Thymus (tissue), 11 donors: ENCODE measurements at regions not wholly inside any gene's neighbourhood (a gene's known extent, or its start where the extent isn't known, plus 50 kb on each side); places are given as distances from the start of the nearest gene placed in this dataset.

Source experiments
- DNase-seq, 9 donors: peaks; one replicate each; pipeline ENCODE4 v3.0.0-alpha.2; 2013; ENCODE audit warnings: low spot score in 9 of 9, low read depth in 6 of 9, missing footprints in 1 of 9
- H3K27ac ChIP-seq, 2 donors: one replicate each; pipeline ENCODE4 v1.5.1; 2013; ENCODE audit warnings: control low read depth in 1 of 2, low read depth in 1 of 2, low read length in 1 of 2, mild to moderate bottlenecking in 1 of 2, moderate library complexity in 1 of 2
- H3K27me3 ChIP-seq, 2 donors: one replicate each; pipeline ENCODE4 v1.5.1; 2013; ENCODE audit warnings: low read length in 1 of 2; ENCODE audit not compliant: control insufficient read depth in 2 of 2, insufficient read depth in 1 of 2
- H3K36me3 ChIP-seq, 2 donors: one replicate each; pipeline ENCODE4 v1.5.1; 2013; ENCODE audit warnings: low read length in 1 of 2, mild to moderate bottlenecking in 1 of 2, moderate library complexity in 1 of 2; ENCODE audit not compliant: control insufficient read depth in 2 of 2, insufficient read depth in 2 of 2
- H3K4me1 ChIP-seq, 2 donors: one replicate each; pipeline ENCODE4 v1.5.1; 2013; ENCODE audit warnings: low read length in 2 of 2; ENCODE audit not compliant: control insufficient read depth in 2 of 2, insufficient read depth in 2 of 2
- H3K4me3 ChIP-seq, 2 donors: one replicate each; pipeline ENCODE4 v1.5.1; 2013; ENCODE audit warnings: low read length in 2 of 2, control low read depth in 1 of 2, mild to moderate bottlenecking in 1 of 2
- H3K9me3 ChIP-seq, 2 donors: one replicate each; pipeline ENCODE4 v1.5.1; 2013; ENCODE audit warnings: low read length in 1 of 2, mild to moderate bottlenecking in 1 of 2; ENCODE audit not compliant: control insufficient read depth in 2 of 2, insufficient read depth in 1 of 2
- WGBS: extraction: QIAGEN DNeasy Blood & Tissue Kit; methylation state at CpG from one replicate; pipeline ENCODE4 v1.1.7; 2013; 5-methylcytosine and 5-hydroxymethylcytosine counted together
- donor health status: healthy.

DNA sequence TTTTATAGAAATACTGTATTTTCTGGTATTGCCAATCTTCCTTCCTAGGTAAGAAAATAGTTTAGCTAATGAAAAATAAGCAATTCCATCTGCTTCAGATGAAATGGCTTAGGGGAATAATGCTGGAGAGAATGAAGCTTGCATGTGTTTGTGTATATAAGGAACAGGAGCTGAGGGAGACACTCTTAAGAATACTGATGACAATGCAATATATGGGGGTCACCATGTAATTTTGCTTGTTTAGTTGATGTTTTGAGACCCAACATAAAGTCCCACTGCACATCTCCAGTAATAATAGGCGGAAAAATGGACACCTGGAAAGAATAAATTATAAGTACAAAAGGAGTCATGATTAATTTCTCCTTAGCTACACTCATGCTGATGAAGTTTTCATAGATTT is 110.8 kb upstream of the BRINP3 start:
- H3K4me1 ChIP-seq: no peaks in the 10 kb centered on the region
- 88% methylated on average over 1 of the region's 1 CpG for WGBS
- no peak overlapping the region for H3K27ac ChIP-seq
- peaks cover 0 to 3% of the 10 kb centered on the region in 2 donors for H3K9me3 ChIP-seq
- no peak for DNase-seq
- no peak overlapping the region for H3K4me3 ChIP-seq
- no peaks in the 10 kb centered on the region for H3K27me3 ChIP-seq
- no peaks in the 10 kb centered on the region for H3K36me3 ChIP-seq

DNA sequence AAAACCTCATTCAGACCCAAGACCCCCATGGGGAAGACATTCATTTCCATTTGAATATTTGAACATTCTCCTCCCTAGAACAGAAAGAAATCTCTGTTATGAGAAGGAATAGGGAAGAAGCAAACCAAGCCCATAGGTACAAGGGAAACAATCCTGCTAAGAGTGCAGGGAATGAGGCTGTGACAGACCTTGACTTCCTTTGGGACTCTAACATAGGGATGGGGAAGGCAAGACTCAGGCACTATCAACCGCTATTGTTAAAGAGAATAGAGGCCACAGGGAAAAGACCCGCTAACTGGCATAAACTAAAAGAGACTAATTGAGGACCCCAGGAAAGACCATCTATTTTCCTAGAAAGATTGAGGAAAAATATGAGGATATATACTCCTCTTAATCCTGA is 117.8 kb upstream of the BRINP3 start:
- 97% methylated on average over 2 of the region's 2 CpGs for WGBS
- no peak overlapping the region for H3K27ac ChIP-seq
- H3K4me3 ChIP-seq: no peak overlapping the region
- H3K9me3 ChIP-seq: peaks cover 0 to 3% of the 10 kb centered on the region in 2 donors
- no peaks in the 10 kb centered on the region for H3K4me1 ChIP-seq
- H3K27me3 ChIP-seq: no peaks in the 10 kb centered on the region
- no peaks in the 10 kb centered on the region for H3K36me3 ChIP-seq
- DNase-seq: no peak

DNA sequence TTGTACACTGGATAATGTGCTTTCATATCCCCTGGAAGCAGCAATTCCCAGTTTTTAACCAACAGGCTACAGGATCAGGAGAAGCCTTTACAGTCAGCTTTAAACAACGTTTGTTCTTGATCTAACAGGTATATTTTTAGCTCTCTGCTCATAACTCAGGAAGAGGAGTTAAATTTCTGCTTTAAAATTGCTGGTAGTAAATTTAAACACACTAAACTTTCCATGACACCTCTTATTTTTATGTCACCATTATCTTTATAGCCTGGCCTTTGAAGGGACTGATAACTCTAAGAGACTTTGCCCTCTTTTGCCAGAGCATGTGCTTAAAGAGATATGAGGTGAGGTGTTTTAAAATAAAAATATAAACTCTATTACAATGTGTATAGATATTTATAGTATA is 119.6 kb upstream of the BRINP3 start:
- no peak overlapping the region for H3K4me3 ChIP-seq
- H3K9me3 ChIP-seq: no peaks in the 10 kb centered on the region
- no peak for DNase-seq
- H3K36me3 ChIP-seq: no peaks in the 10 kb centered on the region
- no peaks in the 10 kb centered on the region for H3K4me1 ChIP-seq
- 7% methylated on average over 1 of the region's 1 CpG for WGBS
- no peaks in the 10 kb centered on the region for H3K27me3 ChIP-seq
- H3K27ac ChIP-seq: no peak overlapping the region

DNA sequence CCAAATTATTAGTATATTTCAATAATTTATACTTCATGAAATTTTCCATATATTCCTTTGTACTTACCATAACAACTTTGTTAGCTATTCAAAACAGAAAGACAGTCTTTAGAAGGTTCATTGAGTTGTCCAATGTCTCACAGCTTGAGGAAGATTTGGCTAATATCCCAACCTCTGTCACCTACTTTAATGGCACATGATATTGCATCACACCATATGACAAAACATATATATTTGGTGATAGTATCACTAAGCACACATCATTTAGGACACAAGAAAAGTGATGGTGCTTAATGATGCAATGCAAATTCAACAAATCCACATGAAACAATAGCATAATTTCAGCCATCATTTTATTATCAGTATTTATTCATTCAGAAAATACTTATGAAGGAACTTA is 122.0 kb upstream of the BRINP3 start:
- no peaks in the 10 kb centered on the region for H3K36me3 ChIP-seq
- no peak for DNase-seq
- no peaks in the 10 kb centered on the region for H3K27me3 ChIP-seq
- H3K4me3 ChIP-seq: no peak overlapping the region
- H3K9me3 ChIP-seq: no peaks in the 10 kb centered on the region
- H3K27ac ChIP-seq: no peak overlapping the region
- no peaks in the 10 kb centered on the region for H3K4me1 ChIP-seq

DNA sequence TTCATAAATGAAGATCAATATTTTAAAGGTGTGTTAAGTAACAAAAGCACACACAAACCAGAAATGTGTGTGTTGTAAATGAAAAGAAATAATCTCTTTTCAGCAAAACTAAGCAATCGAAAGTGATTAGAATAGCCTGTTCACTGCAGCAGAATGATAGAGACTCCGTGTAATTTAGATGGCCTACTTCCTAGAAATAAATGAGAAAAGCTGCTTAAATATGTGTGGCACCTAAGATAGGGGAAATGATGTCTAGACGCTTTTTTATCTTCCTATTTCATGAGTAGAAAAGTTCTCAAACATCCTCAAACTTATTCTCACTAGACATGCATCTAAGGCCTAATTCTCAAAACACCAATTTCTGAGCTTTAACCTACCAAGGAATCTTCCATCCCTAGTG is 124.7 kb upstream of the BRINP3 start:
- no peak overlapping the region for H3K27ac ChIP-seq
- WGBS: 76% methylated on average over 3 of the region's 3 CpGs
- no peak for DNase-seq
- H3K9me3 ChIP-seq: no peaks in the 10 kb centered on the region
- no peaks in the 10 kb centered on the region for H3K36me3 ChIP-seq
- H3K4me3 ChIP-seq: no peak overlapping the region
- H3K27me3 ChIP-seq: no peaks in the 10 kb centered on the region
- no peaks in the 10 kb centered on the region for H3K4me1 ChIP-seq

DNA sequence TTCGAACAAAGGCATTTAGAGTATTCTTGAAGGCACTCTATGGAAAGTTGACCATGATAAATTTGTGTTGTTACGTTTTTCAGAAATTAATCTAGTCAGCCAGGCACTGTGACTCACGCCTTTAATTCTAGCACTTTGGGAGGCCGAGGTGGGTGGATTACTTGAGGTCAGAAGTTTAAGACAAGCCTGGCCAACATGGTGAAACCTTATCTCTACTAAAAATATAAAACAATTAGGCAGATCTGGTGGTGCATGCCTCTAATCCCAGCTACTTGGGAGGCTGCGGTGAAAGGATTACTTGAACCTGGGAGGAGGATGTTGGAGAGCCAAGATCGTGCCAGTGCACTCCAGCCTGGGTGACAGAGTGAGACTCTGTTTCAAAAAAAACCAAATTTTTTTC is 130.6 kb upstream of the BRINP3 start:
- Histone ChIP-seq H3K27ac (no peak overlapping the region), H3K9me3 (no peaks in the 10 kb centered on the region), H3K4me1 (no peaks in the 10 kb centered on the region), H3K27me3 (no peaks in the 10 kb centered on the region), H3K4me3 (no peak overlapping the region), H3K36me3 (no peaks in the 10 kb centered on the region)
- 89% methylated on average over 6 of the region's 6 CpGs for WGBS
- no peak for DNase-seq

DNA sequence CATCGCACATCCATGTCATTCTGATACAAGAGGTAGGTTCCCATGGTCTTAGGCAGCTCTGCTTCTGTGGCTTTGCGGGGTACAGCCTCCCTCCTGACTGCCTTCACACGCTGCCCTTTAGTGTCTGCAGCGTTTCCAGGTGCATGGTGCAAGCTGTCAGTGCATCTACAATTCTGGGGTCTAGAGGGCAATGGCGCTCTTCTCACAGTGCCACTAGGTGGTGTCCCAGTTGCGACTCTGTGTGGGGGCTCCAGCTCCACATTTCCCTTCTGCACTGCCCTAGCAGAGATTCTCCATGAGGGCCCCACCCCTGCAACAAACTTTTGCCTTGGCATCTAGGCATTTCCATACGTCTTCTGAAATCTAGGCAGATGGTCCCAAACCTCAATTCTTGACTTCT is 138.2 kb upstream of the BRINP3 start:
- no peaks in the 10 kb centered on the region for H3K9me3 ChIP-seq
- no peak overlapping the region for H3K27ac ChIP-seq
- H3K4me1 ChIP-seq: no peaks in the 10 kb centered on the region
- H3K27me3 ChIP-seq: no peaks in the 10 kb centered on the region
- no peak for DNase-seq
- WGBS: 93% methylated on average over 7 of the region's 7 CpGs
- H3K4me3 ChIP-seq: no peak overlapping the region
- no peaks in the 10 kb centered on the region for H3K36me3 ChIP-seq

DNA sequence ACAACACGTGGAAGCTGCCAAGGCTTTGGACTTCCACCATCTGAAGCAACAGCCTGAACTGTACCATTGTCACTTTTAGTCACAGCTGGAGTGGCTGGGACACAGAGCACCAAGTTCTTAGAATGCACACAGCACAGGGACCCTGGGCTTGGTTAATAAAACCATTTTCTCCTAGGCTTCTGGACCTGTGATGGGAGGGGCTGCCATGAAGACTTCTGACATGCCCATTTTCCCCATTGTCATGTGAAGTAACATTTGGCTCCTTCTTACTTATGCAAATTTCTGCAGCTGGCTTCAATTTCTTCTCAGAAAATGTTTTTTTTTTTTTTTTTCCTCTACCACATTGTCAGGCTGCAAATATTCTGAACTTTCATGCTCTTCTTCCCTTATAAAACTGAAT is 138.6 kb upstream of the BRINP3 start:
- Histone ChIP-seq H3K27me3 (no peaks in the 10 kb centered on the region), H3K4me3 (no peak overlapping the region), H3K36me3 (no peaks in the 10 kb centered on the region), H3K27ac (no peak overlapping the region), H3K9me3 (no peaks in the 10 kb centered on the region), H3K4me1 (no peaks in the 10 kb centered on the region)
- WGBS: 76% methylated on average over 1 of the region's 1 CpG
- no peak for DNase-seq

DNA sequence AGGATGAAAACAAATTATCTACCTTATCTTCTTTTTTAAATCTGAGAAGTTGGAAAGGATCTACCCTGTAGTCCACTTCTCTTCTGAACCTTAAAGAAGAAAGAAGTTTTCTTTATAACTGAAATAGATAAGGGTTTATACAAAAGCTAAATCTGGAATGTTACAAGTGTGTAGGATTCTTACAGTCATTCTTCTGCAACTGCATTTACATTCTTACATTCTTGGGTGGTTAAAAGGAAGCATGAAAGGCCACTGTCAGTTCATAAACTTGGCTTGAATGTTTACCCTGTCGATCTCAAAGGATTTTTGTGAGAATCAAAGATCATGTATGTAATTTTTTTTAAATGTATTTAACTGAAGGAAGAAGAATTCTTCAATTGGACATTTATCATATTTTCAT is 142.1 kb upstream of the BRINP3 start:
- no peaks in the 10 kb centered on the region for H3K27me3 ChIP-seq
- no peaks in the 10 kb centered on the region for H3K4me1 ChIP-seq
- no peaks in the 10 kb centered on the region for H3K9me3 ChIP-seq
- DNase-seq: no peak
- WGBS: 83% methylated on average over 1 of the region's 1 CpG
- H3K36me3 ChIP-seq: no peaks in the 10 kb centered on the region
- no peak overlapping the region for H3K27ac ChIP-seq
- no peak overlapping the region for H3K4me3 ChIP-seq

DNA sequence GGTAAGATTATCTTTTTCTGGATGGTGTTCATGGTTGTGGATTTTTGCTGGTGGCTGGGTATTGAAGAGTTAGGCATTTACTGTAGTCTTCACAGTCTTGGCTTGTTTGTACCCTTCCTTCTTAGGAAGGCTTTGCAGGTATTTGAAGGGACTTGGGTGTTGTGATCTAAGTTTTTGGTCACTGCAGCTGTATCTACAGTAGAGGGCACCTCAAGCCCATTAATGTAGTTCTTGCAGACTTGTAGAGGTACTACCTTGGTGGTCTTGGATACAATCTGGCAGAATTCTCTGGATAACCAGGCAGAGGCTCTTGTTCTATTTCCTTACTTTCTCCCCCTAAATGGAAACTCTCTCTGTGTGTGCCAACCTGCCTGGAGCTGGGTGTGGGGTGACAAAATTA is 155.8 kb upstream of the BRINP3 start:
- Histone ChIP-seq H3K9me3 (peaks cover 0 to 4% of the 10 kb centered on the region in 2 donors), H3K36me3 (no peaks in the 10 kb centered on the region), H3K4me1 (no peaks in the 10 kb centered on the region), H3K27ac (no peak overlapping the region), H3K4me3 (no peak overlapping the region), H3K27me3 (no peaks in the 10 kb centered on the region)
- DNase-seq: no peak
